H1 (cell line): ENCODE measurements at regions not wholly inside any gene's neighbourhood (a gene's known extent, or its start where the extent isn't known, plus 50 kb on each side); places are given as distances from the start of the nearest gene placed in this dataset.

Experiments
- CTCF ChIA-PET: fragments of 300-600 bp; sonication (Branson Sonifier 250); formaldehyde crosslinking; loops from one replicate; lab custom pipeline; 2021; ENCODE audit not compliant: partially characterized antibody; lab: Charles Lee
- POLR2A ChIA-PET: fragments of 300-600 bp; sonication (Branson Sonifier 250); formaldehyde crosslinking; loops from one replicate; lab custom pipeline; 2021; ENCODE audit warnings: inconsistent platforms; ENCODE audit not compliant: partially characterized antibody; lab: Charles Lee
- DNase-seq, 2 experiments: peaks; one replicate each; pipeline versions ENCODE4 v3.0.0 to v3.0.0-alpha.2; 2010 to 2022; ENCODE audit warnings: low spot score in 2 of 2, low read depth in 1 of 2, mixed read lengths in 1 of 2
- FAIRE-seq: peaks from 2 replicates; lab custom pipeline; 2011; peaks lifted over from hg19 to GRCh38; lab: Jason Lieb, UNC
- H2AFZ ChIP-seq: 2 replicates; pipeline ENCODE4 v1.8.1; 2012; ENCODE audit warnings: low read length, inconsistent platforms
- H2AK5ac ChIP-seq: 2 replicates; pipeline ENCODE4 v1.6.1; 2013; ENCODE audit warnings: low read depth, low read length
- H2BK120ac ChIP-seq: replicated peaks from 2 replicates; pipeline ENCODE3; 2013; ENCODE audit warnings: low read depth, low read length, inconsistent platforms
- H2BK12ac ChIP-seq: 2 replicates; pipeline ENCODE4 v1.6.1; 2013; ENCODE audit warnings: low read depth, low read length
- H2BK15ac ChIP-seq: 2 replicates; pipeline ENCODE4 v1.6.1; 2013; ENCODE audit warnings: low read length
- H2BK20ac ChIP-seq: 2 replicates; pipeline ENCODE4 v1.6.1; 2013; ENCODE audit warnings: low read length
- H2BK5ac ChIP-seq: 2 replicates; pipeline ENCODE4 v1.6.1; 2013; ENCODE audit warnings: low read depth, low read length
- H3K14ac ChIP-seq: 2 replicates; pipeline ENCODE4 v1.6.1; 2013; ENCODE audit warnings: inconsistent platforms; ENCODE audit not compliant: insufficient read length
- H3K18ac ChIP-seq: 2 replicates; pipeline ENCODE4 v1.6.1; 2013; ENCODE audit warnings: low read length; ENCODE audit errors: extremely low read depth
- H3K23ac ChIP-seq: 2 replicates; pipeline ENCODE4 v1.6.1; 2013; ENCODE audit warnings: inconsistent platforms; ENCODE audit not compliant: insufficient read length
- H3K23me2 ChIP-seq: 2 replicates; pipeline ENCODE4 v1.6.1; 2013; ENCODE audit warnings: low read depth, low read length
- H3K27ac ChIP-seq: 2 replicates; pipeline ENCODE4 v1.6.1; 2011; ENCODE audit warnings: low read depth, low read length, inconsistent platforms
- H3K27me3 ChIP-seq, 4 experiments: replicated peaks in 1 of 4; 1 replicate in 1 of 4; 2 replicates in 3 of 4; pipeline versions ENCODE4 v1.6.1 to v1.8.1; 2011 to 2013; ENCODE audit warnings: low read length in 3 of 4, mild to moderate bottlenecking in 3 of 4, inconsistent platforms in 2 of 4, mixed read lengths in 2 of 4, moderate library complexity in 1 of 4; ENCODE audit not compliant: control insufficient read depth in 3 of 4, insufficient read depth in 3 of 4; ENCODE audit errors: extremely low read depth in 1 of 4
- H3K36me3 ChIP-seq, 4 experiments: 2 replicates each; pipeline versions ENCODE4 v1.6.1 to v1.8.1; 2011 to 2013; ENCODE audit warnings: mild to moderate bottlenecking in 4 of 4, low read length in 3 of 4, moderate library complexity in 2 of 4, control low read depth in 1 of 4, inconsistent platforms in 1 of 4; ENCODE audit not compliant: insufficient read depth in 4 of 4, control insufficient read depth in 2 of 4
- H3K4ac ChIP-seq: replicated peaks from 2 replicates; pipeline ENCODE3; 2013; ENCODE audit warnings: low read length, low read depth, mixed read lengths, inconsistent platforms; ENCODE audit not compliant: insufficient read length
- H3K4me1 ChIP-seq, 4 experiments: replicated peaks in 1 of 4; 1 replicate in 1 of 4; 2 replicates in 3 of 4; pipeline versions ENCODE4 v1.6.1 to v1.8.1; 2011 to 2013; ENCODE audit warnings: low read length in 3 of 4, inconsistent platforms in 2 of 4, mixed read lengths in 1 of 4; ENCODE audit not compliant: insufficient read depth in 4 of 4, control insufficient read depth in 3 of 4
- H3K4me2 ChIP-seq, 2 experiments: 2 replicates each; pipeline versions ENCODE4 v1.6.1 to v1.8.1; 2011 to 2013; ENCODE audit warnings: low read depth in 2 of 2, low read length in 2 of 2, control low read depth in 1 of 2, inconsistent platforms in 1 of 2, mild to moderate bottlenecking in 1 of 2; ENCODE audit not compliant: insufficient read depth in 1 of 2
- H3K4me3 ChIP-seq, 4 experiments: fragments of 200-600, 300-600 bp in 1 of 4; sonication (generic), shearing (Covaris generic), sonication (Bioruptor Twin) in 1 of 4; 2 replicates each; pipeline versions ENCODE4 v1.5.1 to v1.8.1; 2011 to 2016; ENCODE audit warnings: low read length in 4 of 4, low read depth in 3 of 4, control low read depth in 2 of 4, inconsistent platforms in 2 of 4, mild to moderate bottlenecking in 2 of 4, mixed read lengths in 1 of 4, moderate library complexity in 1 of 4; ENCODE audit not compliant: insufficient read depth in 2 of 4; ENCODE audit errors: extremely low read depth in 1 of 4
- H3K56ac ChIP-seq: replicated peaks from 2 replicates; pipeline ENCODE3; 2013; ENCODE audit warnings: low read depth, mild to moderate bottlenecking, mixed read lengths, low read length, inconsistent platforms; ENCODE audit not compliant: insufficient read length
- H3K79me1 ChIP-seq: 2 replicates; pipeline ENCODE4 v1.6.1; 2013; ENCODE audit warnings: low read depth, low read length, control low read depth
- H3K79me2 ChIP-seq, 2 experiments: 2 replicates each; pipeline versions ENCODE4 v1.6.1 to v1.8.1; 2012 to 2013; ENCODE audit warnings: low read length in 2 of 2, mild to moderate bottlenecking in 2 of 2, inconsistent platforms in 1 of 2; ENCODE audit not compliant: insufficient read depth in 2 of 2, control insufficient read depth in 1 of 2
- H3K9ac ChIP-seq, 4 experiments: replicated peaks in 1 of 4; 1 replicate in 1 of 4; 2 replicates in 3 of 4; pipeline versions ENCODE4 v1.6.1 to v1.8.1; 2011 to 2013; ENCODE audit warnings: low read depth in 3 of 4, low read length in 3 of 4, control low read depth in 2 of 4, mild to moderate bottlenecking in 2 of 4, moderate library complexity in 2 of 4, inconsistent platforms in 1 of 4; ENCODE audit errors: extremely low read depth in 1 of 4
- H3K9me3 ChIP-seq, 2 experiments: 2 replicates each; pipeline versions ENCODE4 v1.6.1 to v1.8.1; 2012 to 2013; ENCODE audit warnings: mild to moderate bottlenecking in 2 of 2, moderate library complexity in 2 of 2, control low read depth in 1 of 2, inconsistent platforms in 1 of 2, low read depth in 1 of 2, low read length in 1 of 2, mixed read lengths in 1 of 2; ENCODE audit not compliant: insufficient read depth in 2 of 2
- H4K20me1 ChIP-seq, 2 experiments: replicated peaks in 1 of 2; 2 replicates each; pipeline versions ENCODE3 to v1.8.1; 2011 to 2013; ENCODE audit warnings: inconsistent platforms in 2 of 2, low read length in 2 of 2, mild to moderate bottlenecking in 1 of 2; ENCODE audit not compliant: insufficient read depth in 2 of 2, control insufficient read depth in 1 of 2
- H4K5ac ChIP-seq: 2 replicates; pipeline ENCODE4 v1.6.1; 2013; ENCODE audit warnings: low read length, low read depth, mixed read lengths, inconsistent platforms; ENCODE audit not compliant: insufficient read length
- H4K8ac ChIP-seq: 2 replicates; pipeline ENCODE4 v1.8.0; 2013; ENCODE audit warnings: mild to moderate bottlenecking, moderate library complexity, low read length, inconsistent platforms; ENCODE audit not compliant: insufficient read depth; ENCODE audit errors: extremely low read depth
- H4K91ac ChIP-seq: replicated peaks from 2 replicates; pipeline ENCODE3; 2013; ENCODE audit warnings: low read length, mixed read lengths, inconsistent platforms; ENCODE audit not compliant: insufficient read length
- BRCA1 ChIP-seq: IDR thresholded peaks from 2 replicates; pipeline ENCODE4 v1.6.1; 2012; ENCODE audit warnings: low read depth, low read length, improper control_type of control experiment
- NANOG ChIP-seq: IDR thresholded peaks from 2 replicates; pipeline ENCODE4 v1.6.1; 2011; ENCODE audit warnings: low read length, low read depth, mild to moderate bottlenecking, inconsistent platforms; ENCODE audit not compliant: insufficient read depth, poor library complexity, severe bottlenecking
- NRF1 ChIP-seq: IDR thresholded peaks from 2 replicates; pipeline ENCODE4 v1.6.1; 2011; ENCODE audit warnings: mild to moderate bottlenecking, low read depth, low read length, improper control_type of control experiment
- RAD21 ChIP-seq, 2 experiments: IDR thresholded peaks in 1 of 2; conservative IDR thresholded peaks in 1 of 2; 2 replicates each; pipeline ENCODE4 v1.6.1; 2011; ENCODE audit warnings: low read depth in 2 of 2, low read length in 2 of 2, improper control_type of control experiment in 1 of 2, inconsistent platforms in 1 of 2, mild to moderate bottlenecking in 1 of 2, moderate library complexity in 1 of 2
- RNF2 ChIP-seq: fragments of 200-900, 300-1000 bp; sonication (generic); IDR thresholded peaks from 2 replicates; pipeline ENCODE4 v1.7.1; 2016; ENCODE audit warnings: borderline replicate concordance, low read depth, mild to moderate bottlenecking, antibody characterized with exemption, low read length; ENCODE audit not compliant: poor library complexity, severe bottlenecking; ENCODE audit errors: missing control alignments
- TCF12 ChIP-seq: IDR thresholded peaks from 2 replicates; pipeline ENCODE4 v1.6.1; 2011; ENCODE audit warnings: low read depth, mild to moderate bottlenecking, low read length
- WGBS, 2 experiments: shearing (Covaris generic) in 1 of 2; methylation state at CpG; one replicate each; pipeline versions ENCODE4 v1.1.6 to v1.1.7; 2013 to 2015; ENCODE audit warnings: low lambda C conversion rate in 2 of 2, mixed read lengths in 2 of 2, inconsistent platforms in 1 of 2, low coverage in 1 of 2, missing lambda C conversion rate in 1 of 2; ENCODE audit not compliant: insufficient replicate concordance in 2 of 2, insufficient coverage in 1 of 2, insufficient read length in 1 of 2; ENCODE audit errors: extremely low coverage in 1 of 2, missing lambda C conversion rate in 1 of 2; 5-methylcytosine and 5-hydroxymethylcytosine counted together
- TF ChIP-seq, protein P1 (sequence below): IDR thresholded peaks from 2 replicates; pipeline ENCODE4 v1.6.1; 2011; ENCODE audit warnings: low read depth, mild to moderate bottlenecking, low read length; ENCODE audit not compliant: insufficient read depth
- TF ChIP-seq, protein P2 (sequence below): IDR thresholded peaks from 2 replicates; pipeline ENCODE4 v1.6.1; 2012; ENCODE audit warnings: inconsistent platforms

- H4K20me1 ChIP-seq: peaks cover 0 to 4% of the 10 kb centered on the region in 2 experiments
- H3K9me3 ChIP-seq: no peaks in the 10 kb centered on the region
- ChIA-PET CTCF (interaction anchor here (0.8 to 5.6 kb wide), 4 partner anchors 9 to 84 kb away, joined by 3 to 20 read pairs (median 6); no protein-coding TSS in a partner anchor), POLR2A (no interaction called here)
- peak overlapping the region; percentile 46 for H3K56ac ChIP-seq
- no peak overlapping the region for H3K14ac ChIP-seq
- H2BK12ac ChIP-seq: peak overlapping the region; percentile 72; the same call in 1 of the 2 replicates
- peaks cover 0 to 6% (median 0%) of the 10 kb centered on the region in 4 experiments; a peak in 1 of 7 replicates for H3K4me1 ChIP-seq
- no peak overlapping the region for H3K27ac ChIP-seq
- no peak overlapping the region for H2BK120ac ChIP-seq
- H3K9ac ChIP-seq: no peak overlapping the region
- H3K23ac ChIP-seq: no peak overlapping the region
- TF ChIP-seq, protein P1, sequence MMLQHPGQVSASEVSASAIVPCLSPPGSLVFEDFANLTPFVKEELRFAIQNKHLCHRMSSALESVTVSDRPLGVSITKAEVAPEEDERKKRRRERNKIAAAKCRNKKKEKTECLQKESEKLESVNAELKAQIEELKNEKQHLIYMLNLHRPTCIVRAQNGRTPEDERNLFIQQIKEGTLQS: no peak
- TF ChIP-seq TCF12 (no peak), RNF2 (no peak), RAD21 (IDR thresholded peaks at IDR 0.05 in 1 of 2, conservative IDR thresholded peaks at IDR 0.05 in 1 of 2; ENCODE audit: low read depth in 2 of 2, low read length in 2 of 2) (no peak), NANOG (no peak), NRF1 (no peak), BRCA1 (no peak)
- TF ChIP-seq, protein P2, sequence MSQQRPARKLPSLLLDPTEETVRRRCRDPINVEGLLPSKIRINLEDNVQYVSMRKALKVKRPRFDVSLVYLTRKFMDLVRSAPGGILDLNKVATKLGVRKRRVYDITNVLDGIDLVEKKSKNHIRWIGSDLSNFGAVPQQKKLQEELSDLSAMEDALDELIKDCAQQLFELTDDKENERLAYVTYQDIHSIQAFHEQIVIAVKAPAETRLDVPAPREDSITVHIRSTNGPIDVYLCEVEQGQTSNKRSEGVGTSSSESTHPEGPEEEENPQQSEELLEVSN: no peak
- H3K4me3 ChIP-seq: no peak overlapping the region
- no peak overlapping the region for H4K91ac ChIP-seq
- H2BK20ac ChIP-seq: no peak overlapping the region
- WGBS, 2 experiments: 86% methylated on average over 13 of the region's 13 CpGs; no CpG with 5 or more reads in 1 of the 2 experiments
- H3K4ac ChIP-seq: no peak overlapping the region
- 0 out of 2 replicates have a peak overlapping the region, but pooled peaks have one; percentile 60 for H2BK5ac ChIP-seq
- H3K4me2 ChIP-seq: no peak overlapping the region
- H3K18ac ChIP-seq: no peak overlapping the region
- no peaks in the 10 kb centered on the region for H3K79me2 ChIP-seq
- no peaks in the 10 kb centered on the region; a peak in 1 of 7 replicates for H3K27me3 ChIP-seq
- H3K23me2 ChIP-seq: no peaks in the 10 kb centered on the region; the same call in 1 of the 2 replicates
- no peak overlapping the region for H2AFZ ChIP-seq
- peak overlapping the region; percentile 14; the same call in 1 of the 2 replicates for H4K8ac ChIP-seq
- peak overlapping the region; percentile 54; the same call in 1 of the 2 replicates for H2BK15ac ChIP-seq
- H3K79me1 ChIP-seq: no peaks in the 10 kb centered on the region
- DNase-seq (no peak), FAIRE-seq (no peak)
- no peaks in the 10 kb centered on the region for H3K36me3 ChIP-seq
- peak overlapping the region; percentile 2 for H4K5ac ChIP-seq
- H2AK5ac ChIP-seq: no peak overlapping the region; the same call in 1 of the 2 replicates
These were observed 91.5 kb upstream of the ATP2B2 start for GRCh38 chr3:10596746-10597448.
